AML-193 (cell line): ENCODE measurements at regions not wholly inside any gene's neighbourhood (a gene's known extent, or its start where the extent isn't known, plus 50 kb on each side); places are given as distances from the start of the nearest gene placed in this dataset.
"Not testable (repeated sequence)": the region's sequence is repeated elsewhere in the genome, so short reads cannot be mapped to it uniquely, and the experiment has no call there.

Experiments
- DNase-seq, 2 experiments: peaks; one replicate each; lab custom pipeline; 2025; lab: John Stamatoyannopoulos, UW

DNA sequence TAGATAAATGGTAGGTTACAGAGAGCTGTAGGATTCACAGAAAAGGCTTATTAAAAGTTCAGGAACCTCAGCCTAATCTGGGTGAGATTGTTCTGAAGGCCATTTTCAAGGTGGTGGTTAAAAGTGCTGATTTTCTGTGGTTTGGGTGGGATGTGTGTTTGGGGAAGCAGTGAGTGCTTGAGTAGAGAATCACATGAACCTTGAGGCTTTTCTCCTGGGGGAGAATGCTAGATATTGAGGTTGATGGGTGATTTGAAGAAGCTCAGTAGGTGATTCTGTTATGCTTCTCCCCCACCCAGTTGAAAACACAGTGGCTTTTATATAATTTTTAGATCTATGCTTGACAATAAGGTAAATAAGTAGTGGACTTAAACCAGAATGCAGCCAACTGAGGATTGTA is 420.9 kb downstream of the PCNX1 start:
- DNase-seq, result no peak

GRCh38 chr14:71328954-71329353 is 421.7 kb downstream of the PCNX1 start:
- DNase-seq, result no peak

- no peak for DNase-seq
Measured at GRCh38 chr14:71331403-71331802, 424.1 kb downstream of the PCNX1 start.

- DNase-seq, result no peak
Measured at GRCh38 chr14:71332476-71332875, 425.2 kb downstream of the PCNX1 start.

- no peak for DNase-seq
Measured at GRCh38 chr14:71333705-71334104, 426.4 kb downstream of the PCNX1 start.

GRCh38 chr14:71336489-71337192 is 429.4 kb downstream of the PCNX1 start:
- DNase-seq, result no peak

DNA sequence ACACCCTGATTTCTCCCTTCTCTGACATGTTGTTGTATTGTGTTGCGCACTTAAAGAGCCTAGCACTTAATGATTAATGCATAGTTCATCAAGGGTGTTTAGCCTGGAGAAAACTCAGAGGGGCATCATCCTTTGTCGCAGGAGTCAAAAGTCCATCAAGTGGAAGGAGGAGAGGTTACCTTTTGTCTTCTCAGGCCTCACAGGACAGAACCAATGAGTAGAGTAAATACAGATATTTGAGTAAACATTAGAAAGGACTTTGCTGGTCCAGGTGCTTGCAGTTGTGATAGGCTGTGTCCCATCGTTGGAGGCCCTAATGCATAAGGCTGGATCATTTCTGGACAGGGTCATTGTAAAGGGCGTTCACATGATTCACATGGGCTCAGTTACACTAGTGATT is 430.9 kb downstream of the PCNX1 start:
- no peak for DNase-seq

DNA sequence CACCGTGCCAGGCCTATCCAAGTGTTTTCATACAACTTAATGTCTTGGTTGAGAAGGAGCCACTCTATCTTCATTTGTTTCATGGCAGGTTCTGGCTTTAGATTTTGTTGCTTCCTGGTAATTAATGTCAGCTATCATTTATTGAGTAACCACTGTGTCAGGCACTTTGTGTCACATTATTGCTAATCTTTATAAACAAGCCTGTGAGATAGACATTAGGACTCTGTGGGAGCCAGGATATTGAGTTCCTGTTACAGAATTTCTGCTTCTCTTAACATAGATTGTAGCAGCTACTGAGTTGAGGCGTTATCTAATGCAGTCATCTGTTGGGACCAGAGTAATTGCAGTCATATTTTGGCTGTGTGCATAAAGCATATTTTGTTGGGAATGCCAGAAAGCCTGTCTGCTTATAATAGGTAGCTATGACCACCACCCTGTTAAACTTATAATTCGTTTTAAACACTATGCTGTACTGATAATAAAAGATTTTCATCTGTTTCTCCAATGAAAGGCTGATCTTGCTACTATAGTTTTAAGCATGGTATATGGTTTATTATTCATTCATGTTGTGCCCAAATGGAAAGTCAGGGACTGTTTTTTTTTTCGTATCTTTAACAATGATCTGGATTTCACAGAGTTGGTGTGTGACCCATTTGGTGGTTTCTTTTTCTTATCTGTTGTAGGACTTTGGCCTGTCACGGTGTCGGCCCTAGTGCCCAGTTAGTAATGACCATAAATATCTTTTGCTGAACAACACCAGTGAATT is 432.6 kb downstream of the PCNX1 start:
- DNase-seq, result no peak

- DNase-seq, result peak; percentile 82 to 86
Measured at GRCh38 chr14:71341156-71341555, 433.9 kb downstream of the PCNX1 start.

- DNase-seq, result no peak
Measured at GRCh38 chr14:71343724-71344123, 436.5 kb downstream of the PCNX1 start.

DNA sequence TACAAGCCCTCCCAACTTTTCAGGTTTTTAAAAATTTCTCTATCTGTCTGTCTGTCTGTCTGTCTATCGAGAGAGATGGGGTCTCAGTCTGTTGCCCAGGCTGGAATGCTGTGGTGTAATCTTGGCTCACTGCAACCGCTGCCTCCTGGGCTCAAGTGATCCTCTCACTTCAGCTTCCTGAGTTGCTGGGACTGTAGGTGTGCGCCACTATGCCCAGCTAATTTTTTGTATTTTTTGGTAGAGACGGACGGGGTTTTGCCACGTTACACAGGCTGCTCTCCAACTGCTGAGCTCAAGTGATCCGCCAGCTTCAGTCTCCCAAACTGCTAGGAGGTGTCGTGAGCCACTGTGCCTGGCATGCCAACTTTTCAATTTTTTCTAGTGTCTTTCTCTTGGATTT is 437.2 kb downstream of the PCNX1 start:
- DNase-seq, result no peak

DNA sequence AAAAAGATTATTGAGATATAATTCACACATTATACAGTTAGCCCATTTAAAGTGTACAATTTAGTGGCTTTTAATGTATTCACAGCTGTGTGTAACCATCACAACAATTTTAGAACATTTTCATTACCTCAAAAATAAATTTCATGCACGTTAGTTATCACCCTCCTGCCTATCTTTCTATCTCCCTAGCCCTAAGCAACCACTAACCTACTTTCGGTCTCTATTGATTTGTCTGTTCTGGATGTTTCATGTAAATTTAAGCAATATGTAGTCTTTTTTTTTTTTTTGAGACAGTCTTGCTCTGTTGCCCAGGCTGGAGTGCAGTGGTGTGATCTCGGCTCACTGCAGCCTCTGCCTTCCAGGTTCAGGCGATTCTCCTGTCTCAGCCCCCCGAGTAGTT is 439.4 kb downstream of the PCNX1 start:
- DNase-seq, result no peak

DNA sequence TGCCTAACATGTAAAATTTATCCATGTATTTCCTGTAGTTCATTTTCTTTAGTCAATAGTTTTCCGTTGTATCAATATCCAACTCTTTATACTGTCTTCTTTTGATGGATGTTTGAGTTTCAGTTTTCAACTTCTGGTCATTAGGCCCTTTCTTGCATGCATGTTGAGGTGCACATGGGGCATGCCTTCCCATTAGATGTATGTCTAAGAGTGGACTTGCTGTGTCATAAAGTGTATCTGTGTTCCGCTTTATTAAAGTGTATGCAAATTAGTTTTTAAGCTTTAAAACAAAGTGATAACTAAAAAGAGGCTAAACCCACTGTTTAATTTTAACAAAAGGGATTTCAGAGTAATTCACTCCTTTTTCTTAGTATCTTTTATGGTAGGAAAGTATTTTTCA is 441.1 kb downstream of the PCNX1 start:
- no peak for DNase-seq

GRCh38 chr14:71348817-71349216 is 441.6 kb downstream of the PCNX1 start:
- no peak for DNase-seq

DNA sequence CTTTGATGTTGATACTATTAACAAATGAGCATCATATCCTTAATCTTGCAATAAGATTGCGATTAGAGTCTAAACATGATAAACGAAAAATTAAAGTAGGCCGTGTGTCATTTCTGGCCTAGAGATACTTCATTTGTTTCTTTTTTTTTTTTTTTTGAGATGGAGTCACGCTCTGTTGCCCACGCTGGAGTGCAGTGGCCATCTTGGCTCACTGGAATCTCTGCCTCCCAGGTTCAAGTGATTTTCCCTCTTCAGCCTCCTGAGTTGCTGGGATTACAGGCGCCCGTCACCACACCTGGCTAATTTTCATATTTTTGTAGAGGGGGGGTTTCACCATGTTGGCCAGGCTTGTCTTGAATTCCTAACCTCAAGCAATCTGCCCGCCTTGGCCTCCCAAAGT is 446.9 kb downstream of the PCNX1 start:
- no peak for DNase-seq

DNA sequence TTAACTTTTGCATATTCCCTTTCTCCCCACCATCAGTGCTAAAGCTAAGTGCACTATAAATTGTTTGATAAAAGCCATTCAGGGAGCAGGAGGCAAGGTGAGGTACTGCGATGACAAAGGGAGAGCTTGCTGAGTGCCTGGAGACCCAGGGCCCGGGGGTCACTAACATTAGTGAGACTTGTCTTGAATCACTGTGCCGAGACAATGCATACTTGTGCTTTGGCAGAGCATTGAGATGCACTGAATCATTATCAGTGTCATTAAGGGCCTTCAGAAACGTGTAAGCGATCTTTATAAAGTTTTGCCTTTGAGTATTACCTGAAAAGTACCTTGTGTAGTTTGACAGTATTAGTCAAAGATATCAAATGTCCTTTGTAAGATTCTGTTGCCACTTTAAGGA is 447.5 kb downstream of the PCNX1 start:
- no peak for DNase-seq

DNA sequence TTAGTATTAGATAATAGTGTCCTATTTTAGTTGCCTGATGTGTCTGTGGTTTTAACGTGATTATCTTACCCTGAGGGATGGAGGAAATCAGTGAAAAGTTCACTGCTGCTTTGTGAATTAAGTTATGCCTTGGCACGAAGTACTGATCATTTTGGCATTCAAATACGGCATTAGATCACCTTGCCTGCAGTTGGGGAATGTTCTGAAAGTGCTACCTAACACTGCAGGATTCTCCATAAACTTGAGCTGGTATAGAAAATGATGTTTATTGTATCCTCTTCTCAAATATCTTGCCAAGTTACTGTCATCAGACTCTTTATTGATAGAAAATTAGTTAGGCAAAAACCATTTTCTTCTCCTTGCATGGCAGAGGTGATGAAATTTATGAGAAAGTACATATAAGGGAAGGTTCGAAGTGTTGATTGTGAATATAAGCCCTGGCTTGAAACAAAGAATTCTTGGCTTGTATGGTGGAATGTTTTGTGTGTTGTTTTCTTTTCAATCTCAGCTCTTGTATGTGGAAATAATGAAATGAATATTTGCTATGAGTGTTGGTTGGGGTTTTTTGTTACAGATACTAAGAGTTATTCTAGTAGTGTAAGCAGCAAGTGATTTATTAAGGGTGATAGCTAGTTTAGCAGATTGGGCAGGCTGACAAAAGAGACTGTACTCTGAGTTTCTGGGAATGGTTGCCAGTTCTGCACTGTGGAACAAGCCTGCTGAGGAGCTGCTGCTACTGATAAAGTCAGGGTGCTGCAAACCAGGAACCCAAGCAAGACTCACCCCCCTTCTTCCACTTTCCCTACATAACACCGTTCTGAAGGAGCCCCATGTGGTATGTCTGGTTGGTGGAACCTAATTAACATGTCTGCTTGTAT is 448.3 kb downstream of the PCNX1 start:
- no peak for DNase-seq

- DNase-seq, result no peak
Measured at GRCh38 chr14:71358209-71358931, 451.1 kb downstream of the PCNX1 start.

- not testable (repeated sequence) for DNase-seq
Measured at GRCh38 chr14:71358932-71359421, 451.7 kb downstream of the PCNX1 start.

DNA sequence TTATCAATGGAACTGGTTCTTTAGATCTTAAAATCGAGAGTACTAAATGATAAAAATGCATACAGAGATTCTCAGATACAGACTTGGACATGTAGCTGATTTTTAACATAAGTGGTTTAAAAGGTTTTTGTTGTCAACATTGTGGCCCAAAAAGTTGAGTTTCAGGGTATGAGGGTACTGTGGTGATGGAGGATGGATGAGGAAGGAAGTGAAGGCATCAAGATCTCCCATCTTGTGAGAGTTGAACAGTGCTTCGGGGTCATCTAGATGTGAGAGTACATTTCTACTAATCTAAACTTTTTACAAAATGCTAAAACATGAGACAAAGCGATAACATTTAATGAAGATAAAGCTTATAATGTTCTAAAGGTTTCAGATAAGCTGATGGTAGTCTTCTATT is 452.6 kb downstream of the PCNX1 start:
- no peak for DNase-seq

GRCh38 chr14:71361336-71361735 is 454.1 kb downstream of the PCNX1 start:
- peak; percentile 43 to 51 for DNase-seq

GRCh38 chr14:71361874-71362273 is 454.6 kb downstream of the PCNX1 start:
- DNase-seq, result no peak
